Activated CD4-positive, alpha-beta T cell treated with anti-CD3 and anti-CD28 coated beads, Interleukin-2, amount 50 U/mL, for 16 hours (primary cell): ENCODE measurements at regions not wholly inside any gene's neighbourhood (a gene's known extent, or its start where the extent isn't known, plus 50 kb on each side); places are given as distances from the start of the nearest gene placed in this dataset.

Experiments used
- DNase-seq: peaks from one replicate; pipeline ENCODE4 v3.0.0-alpha.2; 2020

GRCh38 chr14:62602712-62603111 lies 442.5 kb downstream of the KCNH5 start:
- DNase-seq, result no peak

DNA sequence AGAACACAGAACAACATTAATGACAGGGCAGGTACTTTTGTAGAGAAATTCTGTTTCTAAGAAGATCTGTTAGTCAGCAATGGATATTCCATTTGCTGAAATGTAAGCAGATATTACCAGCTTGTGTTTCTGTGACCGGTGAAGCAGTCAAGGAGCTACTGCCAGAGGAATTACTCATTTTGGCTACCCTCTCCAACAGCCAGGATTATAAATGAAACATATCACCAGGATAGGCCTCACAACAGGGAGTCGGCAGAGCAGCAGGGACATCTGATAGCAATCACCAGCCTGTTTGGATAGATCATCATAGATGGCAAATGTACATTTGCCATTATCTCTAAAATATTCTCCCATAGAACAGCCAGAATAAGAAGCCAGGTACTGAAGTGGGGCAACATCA lies 440.7 kb downstream of the KCNH5 start:
- no peak for DNase-seq

- no peak for DNase-seq
Measured at GRCh38 chr14:62614122-62614521, 431.1 kb downstream of the KCNH5 start.

DNA sequence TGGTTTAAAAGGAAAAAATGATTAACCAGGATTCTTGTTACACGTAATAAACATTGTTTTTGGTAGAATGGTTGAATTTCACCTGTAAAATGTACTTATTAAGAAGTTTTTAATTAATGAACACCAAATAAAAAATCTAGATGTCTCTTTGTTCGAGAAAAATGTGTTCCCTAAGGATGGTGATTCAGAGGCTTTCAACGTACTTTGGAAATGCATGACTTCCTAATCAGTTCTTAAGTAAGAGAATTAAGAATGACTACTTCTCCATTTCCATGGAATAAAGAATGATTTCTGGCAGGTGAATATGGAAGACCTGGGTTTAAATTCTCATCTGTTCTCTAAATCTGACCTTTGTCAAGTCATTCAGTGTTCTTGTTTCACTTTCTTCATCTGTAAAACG lies 428.6 kb downstream of the KCNH5 start:
- no peak for DNase-seq

- no peak for DNase-seq
Measured at GRCh38 chr14:62626416-62626815, 418.8 kb downstream of the KCNH5 start.

DNA sequence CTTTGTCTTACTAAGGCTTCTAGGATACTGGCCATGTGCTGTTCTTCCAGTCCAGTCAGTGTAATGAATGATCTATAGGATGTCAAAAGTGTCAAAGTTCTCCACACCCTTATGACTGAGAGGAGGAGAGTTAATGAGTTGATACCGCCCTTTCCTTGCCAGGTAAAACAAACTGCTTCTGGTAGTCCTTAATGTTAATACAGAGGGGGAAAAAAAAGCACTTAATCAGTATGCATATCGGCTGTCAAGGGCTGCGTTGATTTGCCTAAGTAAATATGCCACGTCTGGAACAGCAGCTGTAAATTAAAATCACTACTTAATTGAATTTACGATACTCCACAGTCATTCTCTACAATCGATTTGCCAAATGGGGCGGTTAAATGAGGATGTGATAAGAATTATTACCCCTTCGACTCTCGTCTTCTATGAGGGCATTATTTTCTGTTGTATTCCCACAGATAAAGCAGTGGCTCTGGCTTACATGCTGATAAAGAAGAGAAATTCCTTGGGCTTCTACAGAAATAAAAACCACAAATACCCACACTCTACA lies 416.0 kb downstream of the KCNH5 start:
- no peak for DNase-seq

- no peak for DNase-seq
Measured at GRCh38 chr14:62631176-62631575, 414.1 kb downstream of the KCNH5 start.

DNA sequence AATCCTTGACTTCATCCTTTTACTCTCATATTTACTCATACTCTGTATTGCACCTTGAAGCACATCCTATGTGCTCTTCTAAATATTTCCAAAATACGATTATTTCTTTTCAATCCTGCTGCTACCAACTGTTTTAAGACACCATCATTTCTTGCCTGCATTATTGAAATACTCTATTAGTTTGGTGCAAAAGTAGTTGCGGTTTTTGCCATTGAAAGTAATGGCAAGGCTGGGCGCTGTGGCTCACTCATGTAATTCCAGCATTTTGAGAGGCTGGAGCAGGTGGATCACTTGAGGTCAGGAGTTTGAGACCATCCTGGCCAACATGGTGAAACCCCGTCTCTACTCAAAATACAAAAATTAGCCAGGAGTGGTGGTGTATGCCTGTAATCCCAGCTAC lies 412.5 kb downstream of the KCNH5 start:
- DNase-seq, result no peak

DNA sequence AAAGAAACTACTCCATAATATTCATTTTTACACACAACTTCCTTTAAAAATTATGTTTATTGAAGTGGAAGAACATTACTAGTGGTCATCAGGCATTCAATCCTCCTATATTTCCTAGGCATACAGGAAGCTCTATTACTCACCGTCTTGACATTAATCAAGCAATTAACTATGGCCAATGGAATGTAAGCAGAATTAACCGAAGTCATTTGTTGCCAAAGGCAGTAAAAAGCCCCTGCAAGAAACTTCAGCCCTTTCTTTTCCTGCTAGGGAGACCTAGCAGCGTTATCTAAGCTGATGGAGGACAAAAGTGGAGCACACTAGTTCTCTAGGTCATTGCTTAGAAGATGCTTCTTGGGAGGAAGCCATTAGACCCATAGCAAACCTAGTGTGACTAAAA lies 399.6 kb downstream of the KCNH5 start:
- DNase-seq, result no peak
